Trophoblast cell (in vitro differentiated cells and primary cell): ENCODE measurements at regions not wholly inside any gene's neighbourhood (a gene's known extent, or its start where the extent isn't known, plus 50 kb on each side); places are given as distances from the start of the nearest gene placed in this dataset.

Experiments
- DNase-seq, 2 donors: peaks; one replicate each; pipeline ENCODE4 v3.0.0-alpha.2; 2016
- H2AFZ ChIP-seq: 2 replicates; pipeline ENCODE4 v1.6.1; 2013; ENCODE audit warnings: low read length, moderate library complexity, mild to moderate bottlenecking; ENCODE audit not compliant: insufficient read depth, poor library complexity
- H2AK5ac ChIP-seq: 2 replicates; pipeline ENCODE4 v1.6.1; 2013; ENCODE audit warnings: mild to moderate bottlenecking, low read length
- H2BK120ac ChIP-seq: 2 replicates; pipeline ENCODE4 v1.6.1; 2013; ENCODE audit warnings: low read length, mild to moderate bottlenecking, moderate library complexity; ENCODE audit not compliant: insufficient read depth, poor library complexity
- H2BK12ac ChIP-seq: 2 replicates; pipeline ENCODE4 v1.6.1; 2013; ENCODE audit warnings: mild to moderate bottlenecking, low read length, moderate library complexity
- H2BK5ac ChIP-seq: 2 replicates; pipeline ENCODE4 v1.6.1; 2013; ENCODE audit warnings: low read length, low read depth, moderate library complexity, mild to moderate bottlenecking; ENCODE audit not compliant: poor library complexity
- H3K14ac ChIP-seq: 2 replicates; pipeline ENCODE4 v1.6.1; 2013; ENCODE audit warnings: mild to moderate bottlenecking, low read length
- H3K18ac ChIP-seq: 2 replicates; pipeline ENCODE4 v1.6.1; 2013; ENCODE audit warnings: mild to moderate bottlenecking, low read length
- H3K23ac ChIP-seq: 2 replicates; pipeline ENCODE4 v1.6.1; 2013; ENCODE audit warnings: low read length
- H3K27ac ChIP-seq: 2 replicates; pipeline ENCODE4 v1.5.1; 2013; ENCODE audit warnings: low read depth, mild to moderate bottlenecking, inconsistent platforms, low read length, moderate library complexity
- H3K27me3 ChIP-seq: 2 replicates; pipeline ENCODE4 v1.6.1; 2013; ENCODE audit warnings: inconsistent platforms, mild to moderate bottlenecking, low read length, moderate library complexity; ENCODE audit not compliant: insufficient read depth
- H3K36me3 ChIP-seq, 2 experiments: 1 replicate in 1 of 2; 2 replicates in 1 of 2; pipeline ENCODE4 v1.6.1; 2013; ENCODE audit warnings: low read length in 2 of 2, mild to moderate bottlenecking in 2 of 2, moderate library complexity in 1 of 2; ENCODE audit not compliant: insufficient read depth in 2 of 2, control insufficient read depth in 1 of 2
- H3K4ac ChIP-seq: 2 replicates; pipeline ENCODE4 v1.6.1; 2013; ENCODE audit warnings: low read depth, mild to moderate bottlenecking, low read length, moderate library complexity
- H3K4me1 ChIP-seq, 2 experiments: 1 replicate in 1 of 2; 2 replicates in 1 of 2; pipeline ENCODE4 v1.6.1; 2013; ENCODE audit warnings: low read length in 2 of 2, mild to moderate bottlenecking in 2 of 2, moderate library complexity in 1 of 2; ENCODE audit not compliant: insufficient read depth in 2 of 2, control insufficient read depth in 1 of 2
- H3K4me2 ChIP-seq: 2 replicates; pipeline ENCODE4 v1.6.1; 2013; ENCODE audit warnings: inconsistent platforms, mild to moderate bottlenecking, low read length, moderate library complexity
- H3K4me3 ChIP-seq: 2 replicates; pipeline ENCODE4 v1.5.1; 2013; ENCODE audit warnings: mild to moderate bottlenecking, low read depth, low read length, inconsistent platforms
- H3K79me1 ChIP-seq: one replicate; pipeline ENCODE4 v1.6.1; 2013; ENCODE audit warnings: low read length
- H3K79me2 ChIP-seq: 2 replicates; pipeline ENCODE4 v1.6.1; 2013; ENCODE audit warnings: low read length, mild to moderate bottlenecking; ENCODE audit not compliant: control insufficient read depth, insufficient read depth, poor library complexity
- H3K9ac ChIP-seq: 2 replicates; pipeline ENCODE4 v1.6.1; 2013; ENCODE audit warnings: mild to moderate bottlenecking, low read length
- H3K9me3 ChIP-seq: 2 replicates; pipeline ENCODE4 v1.6.1; 2013; ENCODE audit warnings: low read depth, mild to moderate bottlenecking, control low read depth, inconsistent platforms, low read length; ENCODE audit not compliant: insufficient read depth
- H4K12ac ChIP-seq: 2 replicates; pipeline ENCODE4 v1.6.1; 2013; ENCODE audit warnings: low read depth, mild to moderate bottlenecking, low read length, moderate library complexity
- H4K8ac ChIP-seq: 2 replicates; pipeline ENCODE4 v1.6.1; 2013; ENCODE audit warnings: low read depth, mild to moderate bottlenecking, low read length, moderate library complexity
- H4K91ac ChIP-seq: one replicate; pipeline ENCODE4 v1.6.1; 2013; ENCODE audit warnings: low read depth, mild to moderate bottlenecking, low read length, moderate library complexity
- WGBS: extraction: QIAGEN DNeasy Blood & Tissue Kit; methylation state at CpG from one replicate; pipeline ENCODE4 v1.1.7; 2013; ENCODE audit warnings: missing lambda C conversion rate; ENCODE audit not compliant: insufficient read length, insufficient coverage; ENCODE audit errors: extremely low coverage; 5-methylcytosine and 5-hydroxymethylcytosine counted together

- H4K12ac ChIP-seq, result no peak overlapping the region
- H2BK12ac ChIP-seq, result no peak overlapping the region
- no peaks in the 10 kb centered on the region for H3K9me3 ChIP-seq
- no peak overlapping the region for H3K23ac ChIP-seq
- H4K91ac ChIP-seq, result no peak overlapping the region
- no peak overlapping the region for H3K9ac ChIP-seq
- H3K4me1 ChIP-seq, result no peaks in the 10 kb centered on the region
- no peak overlapping the region for H3K4ac ChIP-seq
- no peak overlapping the region for H3K27ac ChIP-seq
- H3K4me3 ChIP-seq, result no peak overlapping the region
- H3K36me3 ChIP-seq, result no peaks in the 10 kb centered on the region
- no peak overlapping the region for H3K4me2 ChIP-seq
- no peak overlapping the region for H2AFZ ChIP-seq
- no peaks in the 10 kb centered on the region for H3K79me1 ChIP-seq
- H3K27me3 ChIP-seq, result no peaks in the 10 kb centered on the region
- no peak overlapping the region for H3K18ac ChIP-seq
- DNase-seq, result no peak
- H2BK120ac ChIP-seq, result no peak overlapping the region
- no peak overlapping the region for H4K8ac ChIP-seq
- no peaks in the 10 kb centered on the region for H3K79me2 ChIP-seq
- H3K14ac ChIP-seq, result no peak overlapping the region
- H2BK5ac ChIP-seq, result no peak overlapping the region
- no peak overlapping the region for H2AK5ac ChIP-seq
These were observed 112.5 kb upstream of the DMAC1 start for GRCh38 chr9:7912037-7912535.

GRCh38 chr9:7910426-7911020, 110.9 kb upstream of the DMAC1 start:
- no peak overlapping the region for H2BK120ac ChIP-seq
- no peak overlapping the region for H4K8ac ChIP-seq
- no peak overlapping the region for H3K27ac ChIP-seq
- H3K79me1 ChIP-seq, result no peaks in the 10 kb centered on the region
- H2AK5ac ChIP-seq, result no peak overlapping the region
- H2BK5ac ChIP-seq, result no peak overlapping the region
- H4K91ac ChIP-seq, result no peak overlapping the region
- H3K9ac ChIP-seq, result no peak overlapping the region
- H3K9me3 ChIP-seq, result no peaks in the 10 kb centered on the region
- H3K4me2 ChIP-seq, result no peak overlapping the region
- no peaks in the 10 kb centered on the region for H3K36me3 ChIP-seq
- no peak overlapping the region for H3K23ac ChIP-seq
- no peak overlapping the region for H2BK12ac ChIP-seq
- H3K79me2 ChIP-seq, result no peaks in the 10 kb centered on the region
- no peaks in the 10 kb centered on the region for H3K27me3 ChIP-seq
- H3K4me3 ChIP-seq, result no peak overlapping the region
- no CpG with 5 or more reads among the region's 6 CpGs for WGBS
- H3K4me1 ChIP-seq, result no peaks in the 10 kb centered on the region
- H3K18ac ChIP-seq, result no peak overlapping the region
- H4K12ac ChIP-seq, result no peak overlapping the region
- H3K14ac ChIP-seq, result no peak overlapping the region
- H3K4ac ChIP-seq, result no peak overlapping the region
- no peak for DNase-seq
- no peak overlapping the region for H2AFZ ChIP-seq

- H4K8ac ChIP-seq, result no peak overlapping the region
- no peaks in the 10 kb centered on the region for H3K79me1 ChIP-seq
- H2BK12ac ChIP-seq, result no peak overlapping the region
- H2BK120ac ChIP-seq, result no peak overlapping the region
- no peak for DNase-seq
- H4K91ac ChIP-seq, result no peak overlapping the region
- H3K18ac ChIP-seq, result no peak overlapping the region
- no peak overlapping the region for H3K4me3 ChIP-seq
- no CpG with 5 or more reads among the region's 5 CpGs for WGBS
- H4K12ac ChIP-seq, result no peak overlapping the region
- H2BK5ac ChIP-seq, result no peak overlapping the region
- H3K4ac ChIP-seq, result no peak overlapping the region
- H3K27ac ChIP-seq, result no peak overlapping the region
- no peaks in the 10 kb centered on the region for H3K79me2 ChIP-seq
- H2AK5ac ChIP-seq, result no peak overlapping the region
- no peak overlapping the region for H3K9ac ChIP-seq
- no peaks in the 10 kb centered on the region for H3K36me3 ChIP-seq
- H3K23ac ChIP-seq, result no peak overlapping the region
- no peaks in the 10 kb centered on the region for H3K4me1 ChIP-seq
- no peak overlapping the region for H3K14ac ChIP-seq
- H3K27me3 ChIP-seq, result no peaks in the 10 kb centered on the region
- H3K9me3 ChIP-seq, result no peaks in the 10 kb centered on the region
- no peak overlapping the region for H2AFZ ChIP-seq
- H3K4me2 ChIP-seq, result no peak overlapping the region
These were observed 110.0 kb upstream of the DMAC1 start for GRCh38 chr9:7909537-7909936.

GRCh38 chr9:7907551-7908337, 108.2 kb upstream of the DMAC1 start:
- Histone ChIP-seq H3K79me1 (no peaks in the 10 kb centered on the region), H3K4ac (no peak overlapping the region), H4K91ac (no peak overlapping the region), H3K4me1 (no peaks in the 10 kb centered on the region), H3K18ac (no peak overlapping the region), H3K79me2 (no peaks in the 10 kb centered on the region), H2AFZ (no peak overlapping the region), H3K4me3 (no peak overlapping the region), H2BK12ac (no peak overlapping the region), H3K9me3 (no peaks in the 10 kb centered on the region), H3K14ac (no peak overlapping the region), H2AK5ac (no peak overlapping the region), H4K12ac (no peak overlapping the region), H3K27ac (no peak overlapping the region), H3K4me2 (no peak overlapping the region), H2BK5ac (no peak overlapping the region), H3K36me3 (no peaks in the 10 kb centered on the region), H3K27me3 (no peaks in the 10 kb centered on the region), H3K23ac (no peak overlapping the region), H3K9ac (no peak overlapping the region), H4K8ac (no peak overlapping the region), H2BK120ac (no peak overlapping the region)
- WGBS, result no CpG with 5 or more reads among the region's 5 CpGs
- DNase-seq, result no peak
